ENCODE measurements at regions not wholly inside any gene's neighbourhood (a gene's known extent, or its start where the extent isn't known, plus 50 kb on each side); places are given as distances from the start of the nearest gene placed in this dataset.

DNA sequence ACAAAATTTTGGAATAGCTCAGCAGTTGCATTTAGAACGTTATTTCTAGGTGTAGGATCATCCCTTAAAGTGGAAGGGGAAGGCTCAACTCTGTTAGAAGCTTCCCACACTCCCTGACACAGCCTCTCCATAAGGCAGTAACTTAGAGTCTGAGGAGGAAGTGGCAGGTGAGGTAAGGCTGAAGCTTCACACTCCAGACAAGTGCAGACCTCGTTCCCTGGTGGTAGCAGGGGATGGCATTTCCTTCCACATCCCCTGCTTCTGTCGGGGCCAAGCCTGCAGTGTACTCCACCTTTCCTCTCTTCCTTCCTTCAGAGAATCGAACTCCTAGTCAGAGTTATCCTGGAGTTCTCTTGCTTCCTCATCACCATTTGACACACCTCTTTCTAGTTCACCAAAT is 224.7 kb downstream of the CYRIA start:
- TF ChIP-seq CTCF (IDR thresholded peaks at IDR 0.05) = no peak
- TF ChIP-seq POLR2AphosphoS5 (IDR thresholded peaks at IDR 0.05) = no peak
